H1 (cell line): ENCODE measurements at regions not wholly inside any gene's neighbourhood (a gene's known extent, or its start where the extent isn't known, plus 50 kb on each side); places are given as distances from the start of the nearest gene placed in this dataset.

Experiments
- CEBPB ChIP-seq: IDR thresholded peaks from 2 replicates; pipeline ENCODE4 v1.6.1; 2012; ENCODE audit warnings: low read depth, low read length
- JUN ChIP-seq: IDR thresholded peaks from 2 replicates; pipeline ENCODE4 v1.6.1; 2011; ENCODE audit warnings: low read depth, mild to moderate bottlenecking, improper control_type of control experiment, low read length
- RAD21 ChIP-seq, 2 experiments: IDR thresholded peaks in 1 of 2; conservative IDR thresholded peaks in 1 of 2; 2 replicates each; pipeline ENCODE4 v1.6.1; 2011; ENCODE audit warnings: low read depth in 2 of 2, low read length in 2 of 2, improper control_type of control experiment in 1 of 2, inconsistent platforms in 1 of 2, mild to moderate bottlenecking in 1 of 2, moderate library complexity in 1 of 2
- SP2 ChIP-seq: IDR thresholded peaks from 2 replicates; pipeline ENCODE4 v1.6.1; 2012; ENCODE audit warnings: mild to moderate bottlenecking, low read length, inconsistent platforms

- TF ChIP-seq JUN (no peak), SP2 (no peak), CEBPB (no peak), RAD21 (IDR thresholded peaks at IDR 0.05 in 1 of 2, conservative IDR thresholded peaks at IDR 0.05 in 1 of 2; ENCODE audit: low read depth in 2 of 2, low read length in 2 of 2) (no peak)
Measured at GRCh38 chr2:139357972-139358371, 577.8 kb upstream of the NXPH2 start (continued).
